T47D (cell line): ENCODE measurements at regions not wholly inside any gene's neighbourhood (a gene's known extent, or its start where the extent isn't known, plus 50 kb on each side); places are given as distances from the start of the nearest gene placed in this dataset.

Experiments used
- DNase-seq, 2 experiments: peaks; one replicate each; pipeline versions ENCODE4 v3.0.0 to v3.0.0-alpha.2; 2011 to 2012; ENCODE audit warnings: low read depth in 1 of 2, low spot score in 1 of 2
- JUND ChIP-seq: IDR thresholded peaks from 2 replicates; pipeline ENCODE4 v1.6.1; 2012; ENCODE audit warnings: low read depth
- in situ Hi-C: cut with HindIII; loops from 2 replicates; pipeline ENCODE4 v1.10.0; 2016; ENCODE audit warnings: low sequenced_read_pairs, low pct_unique_long_range_greater_than_20kb

DNA sequence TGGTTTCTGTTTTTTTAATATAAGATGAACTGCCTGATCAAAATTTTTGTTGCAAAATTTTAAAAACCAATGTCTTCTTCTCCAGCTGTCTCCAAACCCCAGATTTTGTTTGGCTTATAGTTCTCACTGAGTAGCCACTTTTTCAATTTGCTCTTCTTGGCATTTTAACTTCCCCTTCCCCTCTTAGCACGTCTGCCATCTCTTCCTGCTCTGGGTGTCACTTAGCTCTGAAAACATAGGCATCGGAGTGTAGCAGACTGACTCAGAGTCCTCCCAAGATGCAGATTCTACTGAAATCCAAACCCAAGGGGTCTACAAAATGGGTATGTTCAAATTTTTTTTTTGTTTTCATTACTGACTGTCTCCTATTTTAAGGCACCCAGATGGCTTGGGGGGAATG lies 270.3 kb upstream of the KIRREL3 start:
- TF ChIP-seq JUND: no peak
- in situ Hi-C loops: no loop called here
- no peak for DNase-seq

DNA sequence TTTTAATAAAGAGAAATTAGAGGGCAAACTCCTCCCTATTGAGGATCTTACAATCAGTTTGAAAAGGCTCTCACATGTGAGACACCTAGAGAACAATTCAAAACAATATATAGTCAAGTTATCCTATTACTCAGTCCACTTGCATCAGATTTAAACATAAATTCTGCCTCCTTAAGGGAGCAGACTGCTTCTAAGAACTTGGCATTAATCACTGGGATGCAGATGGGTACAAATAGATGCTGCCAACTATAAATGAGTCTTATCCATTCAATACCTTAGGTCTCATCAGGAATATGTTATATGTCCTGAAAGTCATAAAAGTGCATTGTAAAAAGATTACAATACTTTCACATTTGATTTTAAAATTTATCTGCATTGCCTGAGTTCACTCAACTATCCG lies 269.3 kb upstream of the KIRREL3 start:
- DNase-seq: no peak
- in situ Hi-C loops: no loop called here
- TF ChIP-seq JUND: no peak

DNA sequence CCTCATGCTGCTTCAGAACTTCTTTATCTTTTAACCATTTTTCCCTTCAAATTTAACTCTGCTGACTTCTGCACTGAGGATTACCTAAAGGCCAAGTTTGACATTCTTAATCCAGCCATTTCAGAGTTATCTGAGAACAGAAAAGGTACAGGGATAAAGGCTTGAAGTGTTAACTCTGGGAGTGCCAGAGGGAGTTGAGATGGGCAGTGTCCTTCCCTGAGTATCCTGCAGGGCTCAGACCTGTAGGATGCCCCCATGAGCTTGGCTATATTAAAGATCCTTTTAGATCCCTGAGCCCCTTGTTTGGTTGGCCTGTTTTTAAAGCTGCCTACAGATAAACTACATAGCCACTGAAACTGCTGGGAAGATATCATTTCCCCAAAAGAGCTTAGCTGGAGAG lies 268.4 kb upstream of the KIRREL3 start:
- TF ChIP-seq JUND: no peak
- no peak for DNase-seq
- in situ Hi-C loops: no loop called here

DNA sequence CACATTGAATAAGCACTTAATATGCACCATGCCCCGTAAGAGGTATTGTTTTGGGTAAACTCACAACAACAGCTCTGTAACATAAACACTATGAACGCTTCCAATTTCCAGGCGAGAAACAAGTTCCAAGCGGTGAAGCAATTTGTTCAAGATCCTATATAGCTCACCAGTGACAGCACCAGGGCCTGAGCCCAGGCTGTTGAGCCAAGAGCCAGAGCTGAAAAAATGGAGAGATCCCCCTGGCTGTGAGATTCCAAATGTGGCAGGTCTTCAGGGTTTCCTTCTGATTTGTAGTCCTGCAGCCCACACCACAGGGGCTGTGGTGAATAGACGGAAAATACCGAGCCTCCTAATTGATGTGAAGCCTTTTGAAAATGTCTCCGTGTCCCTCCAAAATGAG lies 268.0 kb upstream of the KIRREL3 start:
- in situ Hi-C loops: no loop called here
- no peak for DNase-seq
- TF ChIP-seq JUND: no peak

DNA sequence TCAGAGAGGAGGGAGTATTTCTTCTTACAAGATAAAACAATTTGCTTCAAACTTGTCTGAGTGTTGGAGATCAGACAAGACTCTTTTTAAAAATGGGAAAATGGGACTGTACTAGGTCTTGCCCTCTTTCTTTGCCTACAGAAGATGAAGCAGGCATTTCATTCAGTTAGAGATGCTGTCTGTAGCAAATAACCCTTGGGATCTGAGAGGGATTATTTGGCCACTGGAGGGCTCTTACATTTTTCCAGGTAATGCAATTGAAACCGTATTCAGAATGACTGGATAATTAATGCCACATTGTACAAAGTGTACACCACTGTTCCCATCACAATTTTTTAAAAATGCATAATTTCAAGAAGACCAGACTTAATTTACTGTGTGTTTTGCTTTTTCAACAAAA lies 258.5 kb upstream of the KIRREL3 start:
- in situ Hi-C loops: no loop called here
- no peak for DNase-seq
- TF ChIP-seq JUND: no peak

DNA sequence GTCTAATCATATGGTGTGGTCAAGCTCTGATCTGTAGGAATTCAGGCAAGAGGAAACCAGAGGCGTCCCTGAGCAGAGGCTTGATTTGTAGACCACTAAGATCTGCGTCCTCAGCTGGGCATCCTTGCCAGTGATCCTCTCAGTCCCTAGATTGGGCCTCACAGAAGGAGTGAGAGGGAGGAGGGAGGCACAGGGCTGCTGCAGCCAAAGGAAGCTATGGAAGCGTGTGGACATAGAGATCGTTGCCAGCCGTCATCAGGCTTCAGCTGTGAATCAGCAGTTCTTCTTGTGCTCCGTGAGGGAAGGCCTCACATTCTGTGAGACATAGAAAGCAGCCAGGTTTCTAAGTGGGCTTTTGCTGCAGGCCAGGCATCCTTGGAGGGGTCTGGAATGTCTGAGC lies 254.6 kb upstream of the KIRREL3 start:
- DNase-seq: no peak
- TF ChIP-seq JUND: no peak
- in situ Hi-C loops: no loop called here

DNA sequence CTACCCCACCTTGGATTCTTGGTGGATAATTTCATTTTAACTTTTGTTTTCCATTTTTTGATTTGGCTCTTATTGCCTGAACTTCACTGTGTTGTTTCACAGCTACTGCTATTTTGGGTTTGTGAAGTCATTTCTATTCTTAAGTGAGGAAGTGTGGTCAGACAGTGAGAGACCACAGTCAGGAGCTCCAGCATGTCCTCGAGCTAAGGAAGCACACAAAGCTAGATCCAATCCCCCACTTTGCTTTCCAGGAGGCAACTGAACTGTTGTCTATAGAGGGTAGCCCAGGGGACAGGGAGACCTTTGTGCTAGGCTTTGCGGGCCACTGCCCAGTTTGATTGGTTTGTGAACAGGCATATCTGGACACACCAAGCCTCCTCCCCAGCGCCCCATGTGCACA lies 251.8 kb upstream of the KIRREL3 start:
- DNase-seq: no peak
- in situ Hi-C loops: no loop called here

DNA sequence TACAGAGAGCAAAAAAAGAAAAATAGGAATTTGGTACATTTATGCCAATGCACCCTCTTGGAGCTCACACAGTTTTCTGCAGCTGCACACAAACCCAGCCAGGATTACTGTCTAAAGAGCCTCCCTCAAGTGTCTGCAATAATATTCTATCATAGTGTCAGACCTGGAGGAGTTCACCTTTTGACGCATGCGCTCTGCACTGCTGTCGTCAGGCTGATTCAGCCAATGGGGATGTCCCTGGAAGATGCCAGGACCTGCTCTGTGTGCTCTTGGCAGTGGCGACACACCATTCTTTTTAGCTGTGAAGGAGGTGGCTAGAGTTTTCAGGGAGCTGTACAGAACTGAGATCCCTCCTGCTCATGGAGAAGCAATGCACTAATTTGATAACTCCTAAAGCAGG lies 249.0 kb upstream of the KIRREL3 start:
- in situ Hi-C loops: no loop called here
- no peak for DNase-seq

More for the DNA sequence above, 251.8 kb upstream of the KIRREL3 start:
- TF ChIP-seq JUND: no peak

DNA sequence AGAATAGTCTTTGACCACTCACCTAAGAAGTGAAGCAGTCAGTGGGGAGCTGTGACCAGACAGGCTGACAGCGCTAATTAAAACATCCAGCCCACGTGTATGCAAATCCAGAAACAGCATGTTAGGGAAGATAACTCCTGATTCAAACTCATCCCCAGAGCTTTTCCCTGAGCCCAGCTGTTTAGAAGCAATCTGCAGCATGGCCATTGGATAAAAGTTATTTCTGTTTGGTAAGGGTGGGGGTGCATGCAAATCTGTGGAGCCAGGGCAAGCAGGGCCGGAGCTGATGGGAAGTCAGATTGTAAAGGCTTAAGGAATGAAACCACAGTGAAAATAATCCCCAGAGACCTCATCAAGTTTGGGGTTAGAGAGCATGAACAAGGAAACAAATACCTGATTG lies 247.9 kb upstream of the KIRREL3 start:
- DNase-seq: no peak
- in situ Hi-C loops: no loop called here
- no peak for TF ChIP-seq JUND

More for the DNA sequence above, 249.0 kb upstream of the KIRREL3 start:
- TF ChIP-seq JUND: no peak

DNA sequence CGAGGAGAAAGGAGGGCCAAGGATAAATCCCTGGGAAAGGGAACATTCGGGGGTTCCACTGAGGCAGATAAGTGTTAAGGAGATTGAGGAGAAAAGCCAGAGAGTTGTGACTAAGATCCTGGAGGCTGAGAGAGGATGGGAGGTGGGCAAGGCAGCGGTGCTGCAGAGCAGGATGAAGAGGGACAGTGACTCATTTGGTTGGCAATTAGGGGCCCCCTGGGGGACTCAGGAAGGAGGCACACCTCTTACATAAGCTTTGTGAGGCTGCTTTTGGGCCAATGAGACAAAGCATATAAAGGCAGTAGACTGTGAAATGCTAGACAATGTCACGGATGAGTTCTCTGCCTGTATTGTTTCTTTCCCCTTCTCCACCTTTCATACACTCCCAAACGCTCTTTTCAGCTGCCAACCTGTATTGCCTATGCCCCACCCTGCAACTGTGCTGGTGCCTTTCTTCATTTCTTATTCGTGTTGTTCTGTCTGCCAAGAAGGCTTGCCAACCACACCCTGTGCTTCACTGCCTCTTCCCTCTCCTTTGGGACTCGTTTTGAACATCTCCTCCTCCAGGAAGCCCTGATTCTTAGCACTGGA lies 246.8 kb upstream of the KIRREL3 start:
- DNase-seq: no peak
- TF ChIP-seq JUND: no peak
- in situ Hi-C loops: no loop called here

DNA sequence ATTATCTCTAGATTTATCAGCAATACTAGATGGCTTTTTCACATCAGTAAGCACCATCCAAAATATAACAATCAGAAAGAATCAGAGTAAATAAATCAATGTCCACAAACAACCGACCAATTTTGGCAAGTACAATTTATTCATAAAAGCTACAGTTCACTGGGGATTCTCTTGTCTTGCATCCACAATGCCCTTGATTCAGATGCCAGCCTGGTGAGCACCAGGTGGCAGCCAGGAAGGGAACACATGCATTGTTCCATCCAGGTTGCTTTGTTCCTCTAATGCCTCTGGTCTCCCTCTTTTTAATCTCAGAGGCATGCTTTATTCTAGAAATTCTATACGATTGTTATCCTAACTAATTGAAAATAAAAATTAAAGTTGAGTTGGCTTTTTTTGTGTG lies 242.1 kb upstream of the KIRREL3 start:
- no peak for DNase-seq
- in situ Hi-C loops: no loop called here
- no peak for TF ChIP-seq JUND

DNA sequence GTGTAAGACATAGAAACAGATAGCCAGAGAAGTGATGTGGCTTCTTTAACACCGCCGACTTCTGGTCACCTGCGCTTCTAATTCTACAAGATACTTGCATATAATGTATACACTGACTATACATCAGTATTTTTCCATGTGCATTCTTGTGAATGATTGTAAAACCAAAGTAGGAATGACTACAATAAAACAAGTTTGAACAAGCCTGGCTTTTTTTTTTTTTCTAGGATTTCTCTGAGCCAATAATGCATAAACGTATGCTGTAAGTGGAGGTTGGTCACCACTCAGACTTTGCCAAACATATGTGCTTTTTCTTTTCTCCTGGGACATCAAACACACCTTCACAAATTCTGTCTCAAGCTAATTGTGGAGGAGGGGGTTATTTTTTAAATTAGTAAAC lies 237.8 kb upstream of the KIRREL3 start:
- DNase-seq: no peak
- no peak for TF ChIP-seq JUND
- in situ Hi-C loops: no loop called here

DNA sequence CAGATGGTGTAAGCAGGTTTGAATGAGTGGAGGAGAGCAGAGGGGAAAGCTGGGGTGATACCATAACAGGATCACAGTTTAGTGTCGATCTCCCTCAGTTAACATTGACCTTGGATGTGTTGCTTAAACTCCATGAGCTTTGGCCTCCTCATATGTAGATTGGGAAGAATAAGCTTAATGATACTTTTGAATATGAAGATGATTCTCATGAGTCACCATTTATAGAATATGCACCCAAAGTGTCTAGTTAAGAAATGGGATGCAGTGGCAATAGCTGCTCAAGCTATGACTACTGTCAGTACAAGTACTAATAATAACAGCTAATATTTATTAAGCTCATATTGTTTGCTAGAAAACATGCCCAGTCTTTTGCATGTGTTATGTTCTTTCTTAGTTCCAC lies 236.2 kb upstream of the KIRREL3 start:
- in situ Hi-C loops: no loop called here
- no peak for TF ChIP-seq JUND
- no peak for DNase-seq

DNA sequence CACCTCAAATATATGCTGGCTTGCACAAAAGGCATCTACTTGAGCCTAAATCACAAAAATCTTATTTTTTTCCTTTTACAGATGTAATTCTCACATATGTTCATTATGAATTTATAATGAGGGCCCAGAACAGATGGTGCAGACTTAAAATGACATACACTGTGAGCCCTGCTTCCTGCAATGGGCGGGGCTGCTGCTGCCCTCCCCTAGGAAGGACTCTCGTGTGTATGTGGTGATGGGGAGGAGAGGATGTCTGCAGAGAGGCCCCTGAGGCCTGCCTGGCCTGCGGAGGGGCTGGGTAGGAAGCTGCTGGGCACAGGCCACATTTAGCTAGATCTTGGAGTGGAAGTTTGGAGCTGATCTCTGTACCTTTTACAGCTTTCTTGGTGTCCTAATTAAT lies 233.4 kb upstream of the KIRREL3 start:
- in situ Hi-C loops: no loop called here
- DNase-seq: no peak
- TF ChIP-seq JUND: no peak
